ENCODE measurements at regions not wholly inside any gene's neighbourhood (a gene's known extent, or its start where the extent isn't known, plus 50 kb on each side); places are given as distances from the start of the nearest gene placed in this dataset.

DNA sequence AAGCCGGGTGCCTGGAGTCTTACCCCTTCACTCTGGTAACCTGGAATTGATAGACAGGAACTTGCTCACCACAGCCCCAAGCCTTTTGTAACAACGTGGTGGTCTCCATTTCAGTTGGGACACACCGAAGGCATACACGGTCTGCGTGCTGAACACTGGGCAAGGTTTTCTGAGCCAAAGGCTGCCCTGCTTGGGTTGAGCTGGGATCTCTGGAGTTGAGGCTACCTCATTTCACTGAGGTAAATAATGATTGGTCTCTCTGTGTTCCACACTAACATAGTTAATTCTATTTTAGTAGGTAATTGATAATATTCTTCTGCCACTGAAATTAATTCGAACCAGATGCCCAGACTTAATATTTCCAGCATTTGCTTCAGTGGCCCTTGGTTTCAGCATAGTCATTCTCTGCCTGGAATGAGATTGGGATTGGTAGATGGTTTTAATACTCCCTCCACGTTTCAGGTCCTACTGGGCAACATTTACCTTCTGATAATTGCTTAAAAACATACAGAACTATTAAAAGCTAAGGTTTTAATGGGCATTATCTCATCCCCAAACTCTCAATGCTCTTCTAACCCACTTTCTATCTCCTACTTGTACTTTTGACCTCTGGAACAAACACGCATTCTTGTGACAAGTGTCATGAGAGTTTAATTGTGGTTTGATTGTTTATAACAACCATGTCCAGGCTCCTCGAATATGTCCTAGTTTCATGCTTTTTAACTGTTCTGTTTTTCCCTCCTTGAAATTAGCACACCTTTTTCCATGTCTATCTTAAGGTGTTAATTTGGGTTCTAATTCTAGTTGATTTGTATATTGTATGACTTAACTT, 202.3 kb upstream of the KLF6 start:
- DNase-seq (ENCODE audit: extremely low read depth in 1 of 4, low spot score in 3 of 4) (no peak), FAIRE-seq (no peak), ATAC-seq (no peak)
- no peaks in the 10 kb centered on the region for H3K9me3 ChIP-seq (replicated peaks; ENCODE audit: control insufficient read depth, insufficient read depth, low read depth, low read length)
- H3K4me2 ChIP-seq (ENCODE audit: insufficient read depth, low read length) = no peak overlapping the region
- H2AFZ ChIP-seq (ENCODE audit: low read depth, low read length) = no peak overlapping the region
- intact Hi-C loops (cut with micrococcal nuclease) = no loop called here
- H4K20me1 ChIP-seq (replicated peaks; ENCODE audit: control insufficient read depth, insufficient read depth, low read length) = no peaks in the 10 kb centered on the region
- H3K36me3 ChIP-seq (ENCODE audit: control insufficient read depth, insufficient read depth, low read length) = no peaks in the 10 kb centered on the region
- ChIA-PET POLR2A (no interaction called here), CTCF (ENCODE audit: low intra/inter-chr PET ratio) (no interaction called here)
- H3K27ac ChIP-seq (ENCODE audit: extremely low read depth, low read depth, low read length) = no peak overlapping the region
- H3K4me1 ChIP-seq (replicated peaks in 1 of 2; ENCODE audit: control insufficient read depth in 2 of 2, insufficient read depth in 2 of 2, low read length in 2 of 2) = no peaks in the 10 kb centered on the region
- peaks cover 0 to 19% of the 10 kb centered on the region in 2 experiments; a peak in 2 of 5 replicates for H3K27me3 ChIP-seq (ENCODE audit: control insufficient read depth in 2 of 2, insufficient read depth in 2 of 2, low read length in 2 of 2)
- 7% methylated on average over 9 of the region's 9 CpGs for WGBS (ENCODE audit: insufficient coverage, low coverage, missing lambda C conversion rate)
- in situ Hi-C loops (cut with MboI) = no loop called here
- no peak overlapping the region for H3K9ac ChIP-seq (ENCODE audit: insufficient read depth in 1 of 2, low read depth in 2 of 2, low read length in 2 of 2)
- TF ChIP-seq SUPT5H (IDR thresholded peaks at IDR 0.05) (no peak), KDM1A (IDR thresholded peaks at IDR 0.05) (no peak), ZNF274 (IDR thresholded peaks at IDR 0.05; ENCODE audit: borderline replicate concordance, low read depth, low read length) (no peak), ARID4B (CRISPR knock-in tag; IDR thresholded peaks at IDR 0.05) (no peak), ZNF277 (CRISPR knock-in tag; IDR thresholded peaks at IDR 0.05; ENCODE audit: borderline replicate concordance) (no peak), MEF2D (tag; conservative IDR thresholded peaks at IDR 0.05; ENCODE audit: low read depth) (no peak)
- TF ChIP-seq, protein P1, sequence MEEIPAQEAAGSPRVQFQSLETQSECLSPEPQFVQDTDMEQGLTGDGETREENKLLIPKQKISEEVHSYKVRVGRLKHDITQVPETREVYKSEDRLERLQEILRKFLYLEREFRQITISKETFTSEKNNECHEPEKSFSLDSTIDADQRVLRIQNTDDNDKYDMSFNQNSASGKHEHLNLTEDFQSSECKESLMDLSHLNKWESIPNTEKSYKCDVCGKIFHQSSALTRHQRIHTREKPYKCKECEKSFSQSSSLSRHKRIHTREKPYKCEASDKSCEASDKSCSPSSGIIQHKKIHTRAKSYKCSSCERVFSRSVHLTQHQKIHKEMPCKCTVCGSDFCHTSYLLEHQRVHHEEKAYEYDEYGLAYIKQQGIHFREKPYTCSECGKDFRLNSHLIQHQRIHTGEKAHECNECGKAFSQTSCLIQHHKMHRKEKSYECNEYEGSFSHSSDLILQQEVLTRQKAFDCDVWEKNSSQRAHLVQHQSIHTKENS (CRISPR knock-in tag; IDR thresholded peaks at IDR 0.05) = no peak
- BruUV-seq (replicated peaks) = no TSS peak
- H3K9me1 ChIP-seq (ENCODE audit: control insufficient read depth, insufficient read depth, low read length) = no peaks in the 10 kb centered on the region
- no peak overlapping the region for H3K4me3 ChIP-seq
- no peaks in the 10 kb centered on the region for H3K79me2 ChIP-seq (ENCODE audit: control insufficient read depth, insufficient read depth, low read length)

Measured in K562 (cell line).